Peyer's patch (tissue), 4 donors: ENCODE measurements at regions not wholly inside any gene's neighbourhood (a gene's known extent, or its start where the extent isn't known, plus 50 kb on each side); places are given as distances from the start of the nearest gene placed in this dataset.

Experiments used
- POLR2A ChIP-seq, 2 donors: fragments of 450-650 bp; IDR thresholded peaks; one replicate each; pipeline ENCODE4 v1.5.1; 2017; ENCODE audit warnings: antibody characterized with exemption in 2 of 2, mild to moderate bottlenecking in 2 of 2, moderate library complexity in 2 of 2
- TF ChIP-seq, protein P1 (sequence below), 6 experiments: fragments of 450-650 bp in 4 of 6; fragments of 200-600 bp in 2 of 6; sonication (generic) in 1 of 6; IDR thresholded peaks; one replicate each; pipeline ENCODE4 v1.5.1; 2017 to 2019; ENCODE audit warnings: antibody characterized with exemption in 6 of 6, mild to moderate bottlenecking in 3 of 6, moderate library complexity in 1 of 6

DNA sequence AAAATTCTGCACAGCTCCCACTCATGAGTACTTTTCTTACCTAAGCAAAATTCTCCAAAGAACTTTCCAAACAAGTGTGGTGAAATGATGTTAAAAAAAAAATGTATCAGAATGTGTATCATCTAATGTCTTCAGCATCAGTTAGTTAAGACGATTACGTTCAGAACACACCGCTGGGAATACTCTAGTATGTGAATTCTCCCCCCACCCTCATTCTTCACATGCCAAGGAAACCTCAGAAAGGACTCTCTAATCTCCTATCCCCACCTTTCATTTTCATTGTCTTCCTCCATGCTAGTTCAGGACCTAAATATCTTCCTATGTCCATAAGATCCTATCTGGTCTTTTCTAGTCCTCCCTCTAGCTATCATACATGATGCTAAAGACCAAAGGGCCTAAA, 457.4 kb downstream of the SHQ1 start:
- TF ChIP-seq, protein P1, sequence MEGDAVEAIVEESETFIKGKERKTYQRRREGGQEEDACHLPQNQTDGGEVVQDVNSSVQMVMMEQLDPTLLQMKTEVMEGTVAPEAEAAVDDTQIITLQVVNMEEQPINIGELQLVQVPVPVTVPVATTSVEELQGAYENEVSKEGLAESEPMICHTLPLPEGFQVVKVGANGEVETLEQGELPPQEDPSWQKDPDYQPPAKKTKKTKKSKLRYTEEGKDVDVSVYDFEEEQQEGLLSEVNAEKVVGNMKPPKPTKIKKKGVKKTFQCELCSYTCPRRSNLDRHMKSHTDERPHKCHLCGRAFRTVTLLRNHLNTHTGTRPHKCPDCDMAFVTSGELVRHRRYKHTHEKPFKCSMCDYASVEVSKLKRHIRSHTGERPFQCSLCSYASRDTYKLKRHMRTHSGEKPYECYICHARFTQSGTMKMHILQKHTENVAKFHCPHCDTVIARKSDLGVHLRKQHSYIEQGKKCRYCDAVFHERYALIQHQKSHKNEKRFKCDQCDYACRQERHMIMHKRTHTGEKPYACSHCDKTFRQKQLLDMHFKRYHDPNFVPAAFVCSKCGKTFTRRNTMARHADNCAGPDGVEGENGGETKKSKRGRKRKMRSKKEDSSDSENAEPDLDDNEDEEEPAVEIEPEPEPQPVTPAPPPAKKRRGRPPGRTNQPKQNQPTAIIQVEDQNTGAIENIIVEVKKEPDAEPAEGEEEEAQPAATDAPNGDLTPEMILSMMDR (IDR thresholded peaks at IDR 0.05): no peak
- TF ChIP-seq POLR2A (IDR thresholded peaks at IDR 0.05): no peak
